GM19452 (cell line): ENCODE measurements at regions not wholly inside any gene's neighbourhood (a gene's known extent, or its start where the extent isn't known, plus 50 kb on each side); places are given as distances from the start of the nearest gene placed in this dataset.

ENCODE experiments used
- ATAC-seq: cut with Tn5 transposase; IDR thresholded peaks from one replicate; pipeline ENCODE4 v1.9.1; 2021; ENCODE audit not compliant: unreplicated experiment

DNA sequence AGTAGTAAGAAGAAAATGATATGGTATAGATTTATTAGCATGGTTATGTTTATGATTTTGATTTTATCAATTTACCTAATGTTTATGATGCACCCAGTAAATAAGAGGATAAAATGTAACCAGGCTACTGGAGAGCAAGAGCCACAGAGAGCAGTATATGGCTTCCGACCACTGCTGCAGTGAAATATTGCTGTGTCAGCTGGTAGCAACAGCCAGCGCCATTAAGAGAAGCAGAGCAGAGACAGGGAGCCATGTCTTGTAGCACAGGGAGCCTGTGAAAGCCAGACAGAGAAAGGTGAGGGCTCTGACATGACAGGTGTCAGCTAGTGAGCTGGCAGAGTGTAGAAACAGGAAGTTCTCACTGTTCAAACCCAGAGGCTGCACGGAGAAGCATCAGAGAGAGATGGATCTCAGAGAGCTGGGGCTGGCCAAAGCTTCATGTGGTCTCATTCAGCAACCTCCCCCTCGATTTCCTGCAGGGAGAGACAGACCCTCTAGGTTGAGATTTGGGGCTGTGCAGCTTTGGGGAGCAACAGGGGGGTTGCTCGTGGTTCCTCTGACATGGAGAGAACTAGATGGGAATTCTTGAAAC lies 202.1 kb downstream of the MED10 start:
- no peak for ATAC-seq

GRCh38 chr5:6175172-6175854 lies 203.0 kb downstream of the MED10 start:
- no peak for ATAC-seq

- no peak for ATAC-seq
Measured at GRCh38 chr5:6169660-6170059, 208.7 kb downstream of the MED10 start.

GRCh38 chr5:6166698-6167394 lies 211.5 kb downstream of the MED10 start:
- no peak for ATAC-seq

- ATAC-seq: no peak
Measured at GRCh38 chr5:6163913-6164312, 214.4 kb downstream of the MED10 start.

DNA sequence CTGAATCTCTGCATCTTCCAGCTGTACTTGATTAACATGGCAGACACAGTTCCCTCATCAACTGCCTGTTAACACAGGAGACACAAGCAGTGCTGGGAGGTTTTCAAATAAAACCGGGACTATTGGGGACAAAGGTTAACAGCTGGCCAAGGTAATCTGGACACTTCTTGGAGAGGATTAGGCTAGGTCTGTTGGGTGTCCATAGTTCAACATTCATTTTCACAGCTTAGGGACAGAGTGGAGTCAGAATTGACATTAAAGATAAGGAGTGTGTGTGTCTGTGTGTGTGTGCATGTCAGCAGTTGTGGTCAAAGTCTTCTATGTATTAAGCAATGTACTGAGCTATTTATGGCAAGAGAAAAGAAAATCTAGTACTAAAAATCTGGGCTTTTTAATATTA lies 216.2 kb downstream of the MED10 start:
- ATAC-seq: no peak

DNA sequence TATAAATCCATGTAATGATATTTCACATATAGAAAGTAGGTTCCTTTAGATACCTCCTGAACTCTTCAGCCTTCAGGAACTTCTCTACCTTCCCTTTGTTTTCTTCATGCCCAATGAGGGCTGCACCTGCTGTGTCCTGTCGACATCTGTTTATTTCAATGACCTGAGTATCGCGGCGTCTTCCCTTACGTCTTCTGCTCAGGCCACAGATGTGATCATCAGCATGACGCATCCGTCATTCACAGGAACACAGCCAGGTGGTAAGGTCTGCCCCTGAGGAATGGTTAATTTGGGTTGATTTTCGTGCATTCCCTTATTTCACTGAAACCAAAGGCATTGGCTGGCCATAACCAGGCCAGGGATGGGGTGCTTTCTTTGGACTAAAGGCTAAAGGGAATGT lies 217.1 kb downstream of the MED10 start:
- no peak for ATAC-seq

GRCh38 chr5:6159832-6160430 lies 218.4 kb downstream of the MED10 start:
- no peak for ATAC-seq

GRCh38 chr5:6158974-6159831 lies 219.1 kb downstream of the MED10 start:
- no peak for ATAC-seq

DNA sequence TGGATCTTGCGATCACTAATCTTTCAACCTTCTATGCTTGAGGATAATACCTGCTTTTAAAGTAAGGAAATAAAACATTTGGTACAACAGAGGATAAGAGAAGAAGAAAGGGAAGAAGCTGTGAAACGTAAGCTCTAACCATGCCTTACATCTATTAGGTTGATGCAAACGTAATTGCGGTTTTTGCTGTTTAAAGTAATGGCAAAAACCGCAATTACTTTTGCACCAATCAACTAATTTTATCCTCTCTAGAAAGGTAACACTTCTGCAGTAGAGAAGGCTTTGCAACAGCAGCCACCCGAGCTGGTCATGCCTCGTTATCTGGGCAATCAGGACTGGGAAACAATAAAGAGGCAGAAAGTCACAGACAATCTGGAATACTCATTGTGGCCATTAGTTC lies 224.1 kb downstream of the MED10 start:
- no peak for ATAC-seq

DNA sequence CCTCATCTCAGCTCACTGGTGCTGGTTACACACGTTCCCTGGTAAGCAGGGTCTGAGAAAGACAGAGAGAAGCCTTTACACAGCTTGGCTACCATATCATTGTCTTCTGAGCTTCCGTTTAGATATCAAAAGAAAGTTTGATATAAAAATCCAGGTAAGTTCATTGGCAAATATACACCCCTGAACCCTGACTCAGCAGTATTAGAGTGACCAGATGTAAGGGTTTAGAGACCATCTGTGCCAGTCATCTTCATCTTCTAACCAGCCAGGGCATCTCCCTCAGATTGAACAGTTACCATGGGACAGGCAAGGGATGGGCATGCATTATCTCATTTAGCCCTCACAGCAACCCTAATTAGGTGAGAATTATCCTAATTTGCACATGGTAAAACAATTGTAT lies 232.1 kb downstream of the MED10 start:
- ATAC-seq: no peak

GRCh38 chr5:6145616-6146237 lies 232.6 kb downstream of the MED10 start:
- no peak for ATAC-seq

- no peak for ATAC-seq
Measured at GRCh38 chr5:6143523-6143922, 234.8 kb downstream of the MED10 start.

GRCh38 chr5:6142353-6142752 lies 236.0 kb downstream of the MED10 start:
- no peak for ATAC-seq

- no peak for ATAC-seq
Measured at GRCh38 chr5:6140219-6140618, 238.1 kb downstream of the MED10 start.

GRCh38 chr5:6135977-6136376 lies 242.4 kb downstream of the MED10 start:
- ATAC-seq: no peak

DNA sequence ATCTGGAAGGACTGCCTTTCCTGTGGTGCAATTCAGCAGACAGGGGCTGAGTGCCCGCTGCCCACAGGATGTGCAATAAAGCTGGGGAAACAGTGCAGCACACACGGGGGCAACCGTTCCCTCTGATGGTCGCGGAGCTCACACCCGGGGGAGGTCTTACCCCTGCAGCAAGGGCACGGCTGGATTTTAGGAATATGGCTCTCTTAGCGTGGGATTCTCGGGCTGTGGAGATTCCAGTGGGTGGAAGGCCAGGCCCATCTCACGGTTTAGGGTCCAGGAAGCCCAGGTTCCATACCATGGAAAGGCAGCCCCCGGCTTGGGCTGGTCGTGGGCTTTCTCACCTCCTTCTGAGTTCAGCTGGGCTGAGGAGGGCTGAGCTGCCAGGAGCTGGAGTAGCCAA lies 244.1 kb downstream of the MED10 start:
- no peak for ATAC-seq

- ATAC-seq: no peak
Measured at GRCh38 chr5:6125781-6126180, 252.6 kb downstream of the MED10 start.

- no peak for ATAC-seq
Measured at GRCh38 chr5:6118691-6119090, 259.7 kb downstream of the MED10 start.

DNA sequence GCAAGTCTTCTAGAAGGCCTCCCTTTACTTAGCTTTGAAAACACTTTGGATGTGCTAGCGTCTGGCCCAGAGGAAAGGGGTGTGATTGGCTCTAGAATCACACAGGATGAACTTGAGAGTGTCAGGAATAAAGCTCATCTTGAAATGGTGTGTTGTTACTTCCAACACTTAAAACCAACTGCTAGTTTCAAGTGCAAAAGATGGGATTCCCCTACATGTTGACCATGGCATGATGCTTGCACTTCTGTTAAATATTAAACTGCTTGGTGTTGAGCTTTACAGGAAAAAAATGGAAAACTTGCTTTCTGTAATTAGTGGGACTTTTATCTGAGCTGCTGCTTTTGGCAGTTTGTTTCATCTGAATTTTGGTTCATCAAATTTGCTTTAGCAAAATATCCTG lies 261.1 kb downstream of the MED10 start:
- ATAC-seq: no peak

DNA sequence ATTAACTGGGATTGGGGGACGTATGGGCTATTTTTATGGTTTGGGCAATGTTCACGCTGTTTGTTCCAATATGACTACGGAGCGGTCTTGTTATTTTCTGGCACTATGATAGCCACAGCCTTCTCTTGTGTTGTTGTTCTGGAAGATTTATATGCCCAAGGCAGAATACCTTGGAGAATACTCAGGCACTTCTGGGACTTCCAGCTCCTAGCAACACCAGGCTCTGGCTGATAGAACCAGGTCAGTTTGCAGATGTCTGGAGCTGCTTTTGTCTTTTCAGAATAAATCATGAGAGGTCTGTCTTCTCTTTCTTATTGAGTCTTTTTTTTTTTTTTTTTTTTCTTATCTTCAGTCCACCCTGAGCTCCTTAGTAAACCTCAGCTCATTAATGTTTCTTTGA lies 262.5 kb downstream of the MED10 start:
- no peak for ATAC-seq
